ENCODE measurements at regions not wholly inside any gene's neighbourhood (a gene's known extent, or its start where the extent isn't known, plus 50 kb on each side); places are given as distances from the start of the nearest gene placed in this dataset.

- TF ChIP-seq CTCF (IDR thresholded peaks at IDR 0.05) (no peak), POLR2A (IDR thresholded peaks at IDR 0.05) (no peak), POLR2AphosphoS5 (IDR thresholded peaks at IDR 0.05) (no peak)
Observed at GRCh38 chr13:78215458-78216108, 297.0 kb upstream of the EDNRB start.
